GM12878 (cell line): ENCODE measurements at regions not wholly inside any gene's neighbourhood (a gene's known extent, or its start where the extent isn't known, plus 50 kb on each side); places are given as distances from the start of the nearest gene placed in this dataset.

Experiments used
- ATAC-seq: fragments of 200-7000 bp; cut with Tn5 transposase; 3 replicates; pipeline ENCODE4 v1.9.1; 2020; ENCODE audit warnings: mild to moderate bottlenecking, moderate library complexity
- BruUV-seq: library from RNA; stranded (reverse); fragments of 400-500 nt; replicated peaks from 2 replicates; lab custom pipeline; 2021; lab: Mats Ljungman, UMichigan
- CTCF ChIA-PET: fragments of 300-600 bp; sonication (Branson Sonifier 250); formaldehyde crosslinking; extraction: SDS; loops from one replicate; lab custom pipeline; 2021; ENCODE audit warnings: inconsistent platforms; lab: Yijun Ruan, JAX
- POLR2A ChIA-PET: fragments of 350-600 bp; formaldehyde crosslinking; extraction: SDS; loops from one replicate; lab custom pipeline; 2021; ENCODE audit warnings: inconsistent platforms; lab: Charles Lee
- RAD21 ChIA-PET: fragments of 300-600 bp; sonication (Branson Sonifier 250); formaldehyde crosslinking; loops from one replicate; lab custom pipeline; 2023; ENCODE audit warnings: antibody characterized with exemption; ENCODE audit not compliant: unreplicated experiment; lab: Charles Lee
- SMC1A ChIA-PET: fragments of 300-600 bp; sonication (Branson Sonifier 250); formaldehyde crosslinking; loops from one replicate; lab custom pipeline; 2023; ENCODE audit not compliant: unreplicated experiment, uncharacterized antibody; lab: Charles Lee
- DNase-seq: peaks from one replicate; pipeline ENCODE4 v3.0.0-alpha.2; 2011; ENCODE audit warnings: low read depth, low spot score
- FAIRE-seq: peaks from 3 replicates; lab custom pipeline; 2011; peaks lifted over from hg19 to GRCh38; lab: Jason Lieb, UNC
- H2AFZ ChIP-seq: 2 replicates; pipeline ENCODE4 v1.6.0; 2011; ENCODE audit warnings: low read depth, low read length, control low read depth; ENCODE audit not compliant: control insufficient read depth
- H3K27ac ChIP-seq: 2 replicates; pipeline ENCODE4 v1.5.1; 2011; ENCODE audit warnings: control low read depth; ENCODE audit not compliant: control insufficient read depth, insufficient read depth
- H3K27me3 ChIP-seq, 2 experiments: replicated peaks in 1 of 2; 2 replicates each; pipeline versions ENCODE4 v1.6.0 to v1.6.1; 2011; ENCODE audit warnings: low read length in 1 of 2; ENCODE audit not compliant: control insufficient read depth in 2 of 2, insufficient read depth in 2 of 2
- H3K36me3 ChIP-seq, 2 experiments: 2 replicates each; pipeline ENCODE4 v1.5.1; 2011; ENCODE audit warnings: low read length in 1 of 2; ENCODE audit not compliant: control insufficient read depth in 2 of 2, insufficient read depth in 2 of 2
- H3K4me1 ChIP-seq: 2 replicates; pipeline ENCODE4 v1.6.1; 2011; ENCODE audit warnings: mild to moderate bottlenecking, low read length, moderate library complexity, mixed read lengths; ENCODE audit not compliant: control insufficient read depth, insufficient read depth
- H3K4me2 ChIP-seq: 2 replicates; pipeline ENCODE4 v1.6.0; 2011; ENCODE audit warnings: control low read depth; ENCODE audit not compliant: control insufficient read depth, insufficient read depth
- H3K4me3 ChIP-seq: fragments of 200-600 bp; sonication (generic); 2 replicates; pipeline ENCODE4 v1.5.1; 2016
- H3K79me2 ChIP-seq: 2 replicates; pipeline ENCODE4 v1.6.0; 2011; ENCODE audit warnings: low read length; ENCODE audit not compliant: control insufficient read depth, insufficient read depth
- H3K9ac ChIP-seq: 2 replicates; pipeline ENCODE4 v1.8.0; 2011; ENCODE audit warnings: low read length, control low read depth, mixed read lengths; ENCODE audit not compliant: control insufficient read depth, insufficient read depth
- H3K9me3 ChIP-seq: replicated peaks from 3 replicates; pipeline ENCODE4 v1.5.1; 2011; ENCODE audit warnings: mild to moderate bottlenecking, low read length; ENCODE audit not compliant: control insufficient read depth, insufficient read depth
- H4K20me1 ChIP-seq: 2 replicates; pipeline ENCODE4 v1.6.0; 2011; ENCODE audit not compliant: control insufficient read depth, insufficient read depth
- BACH1 ChIP-seq: fragments of 450-650 bp; IDR thresholded peaks from 2 replicates; pipeline ENCODE4 v1.6.1; 2017; ENCODE audit warnings: mild to moderate bottlenecking, borderline replicate concordance
- BRCA1 ChIP-seq: IDR thresholded peaks from 2 replicates; pipeline ENCODE4 v1.6.1; 2011; ENCODE audit warnings: low read depth, low read length, improper control_type of control experiment
- CBFB ChIP-seq: IDR thresholded peaks from 2 replicates; pipeline ENCODE4 v1.6.1; 2016; ENCODE audit warnings: antibody characterized with exemption, low read depth
- EGR1 ChIP-seq, 2 experiments: IDR thresholded peaks; 1 replicate in 1 of 2; 2 replicates in 1 of 2; pipeline ENCODE4 v1.6.1; 2011 to 2012; ENCODE audit warnings: low read depth in 2 of 2, low read length in 2 of 2, borderline replicate concordance in 1 of 2, mild to moderate bottlenecking in 1 of 2, moderate library complexity in 1 of 2
- JUND ChIP-seq: IDR thresholded peaks from 2 replicates; pipeline ENCODE4 v1.6.1; 2012; ENCODE audit warnings: low read depth, mild to moderate bottlenecking, low read length, improper control_type of control experiment, moderate library complexity
- MTA2 ChIP-seq: fragments of 450-650 bp; IDR thresholded peaks from 2 replicates; pipeline ENCODE4 v1.6.1; 2016; ENCODE audit warnings: low read depth, mild to moderate bottlenecking, moderate library complexity
- NBN ChIP-seq: fragments of 450-650 bp; IDR thresholded peaks from 2 replicates; pipeline ENCODE4 v1.6.1; 2016
- NFXL1 ChIP-seq: fragments of 450-650 bp; IDR thresholded peaks from 2 replicates; pipeline ENCODE4 v1.6.1; 2017; ENCODE audit warnings: antibody characterized with exemption, mild to moderate bottlenecking, borderline replicate concordance
- NR2F1 ChIP-seq: fragments of 450-650 bp; conservative IDR thresholded peaks from 2 replicates; pipeline ENCODE4 v1.6.1; 2017; ENCODE audit warnings: mild to moderate bottlenecking
- PAX5 ChIP-seq: IDR thresholded peaks from 2 replicates; pipeline ENCODE4 v1.6.1; 2011; ENCODE audit warnings: low read depth, low read length, borderline replicate concordance
- PAX8 ChIP-seq: fragments of 450-650 bp; IDR thresholded peaks from 2 replicates; pipeline ENCODE4 v1.6.1; 2017; ENCODE audit warnings: mild to moderate bottlenecking, moderate library complexity
- POU2F2 ChIP-seq: IDR thresholded peaks from 3 replicates; pipeline ENCODE4 v1.6.1; 2011; ENCODE audit warnings: low read depth, mild to moderate bottlenecking, low read length, borderline replicate concordance
- SPI1 ChIP-seq: IDR thresholded peaks from 2 replicates; pipeline ENCODE4 v1.6.1; 2011; ENCODE audit warnings: low read depth, mild to moderate bottlenecking, low read length, moderate library complexity, borderline replicate concordance; ENCODE audit not compliant: insufficient read depth
- TCF12 ChIP-seq: IDR thresholded peaks from 2 replicates; pipeline ENCODE4 v1.6.1; 2011; ENCODE audit warnings: low read depth, mild to moderate bottlenecking, low read length
- ZNF207 ChIP-seq: fragments of 450-650 bp; IDR thresholded peaks from 2 replicates; pipeline ENCODE4 v1.6.1; 2014; ENCODE audit warnings: antibody characterized with exemption, mild to moderate bottlenecking, borderline replicate concordance
- ZNF622 ChIP-seq: fragments of 450-650 bp; IDR thresholded peaks from 2 replicates; pipeline ENCODE4 v1.6.1; 2017; ENCODE audit warnings: mild to moderate bottlenecking, inconsistent platforms
- WGBS: methylation state at CpG from one replicate; pipeline ENCODE4 v1.1.6; 2016; ENCODE audit warnings: low lambda C conversion rate; ENCODE audit not compliant: insufficient replicate concordance, insufficient coverage; ENCODE audit errors: missing lambda C conversion rate; 5-methylcytosine and 5-hydroxymethylcytosine counted together
- in situ Hi-C: fragments of 300-500 bp; cut with MboI; formaldehyde crosslinking; loops from 9 replicates; pipeline ENCODE4 v1.14.3; 2018; ENCODE audit warnings: mixed read lengths
- intact Hi-C: fragments of 100-400 bp; cut with micrococcal nuclease; formaldehyde crosslinking; loops from one replicate; pipeline ENCODE4 v1.14.2; 2022; ENCODE audit not compliant: unreplicated experiment
- TF ChIP-seq, protein P1 (sequence below): IDR thresholded peaks from 2 replicates; pipeline ENCODE4 v1.6.1; 2011; ENCODE audit warnings: borderline replicate concordance, low read depth, mild to moderate bottlenecking, moderate library complexity, mixed read lengths, low read length; ENCODE audit not compliant: insufficient read depth; ENCODE audit errors: extremely low read length
- TF ChIP-seq, protein P2 (sequence below): fragments of 450-650 bp; IDR thresholded peaks from 2 replicates; pipeline ENCODE4 v1.6.1; 2017; ENCODE audit warnings: mild to moderate bottlenecking, moderate library complexity
- TF ChIP-seq, protein P3 (sequence below): fragments of 450-650 bp; IDR thresholded peaks from 2 replicates; pipeline ENCODE4 v1.6.1; 2018; ENCODE audit warnings: mild to moderate bottlenecking, low read depth, moderate library complexity; ENCODE audit not compliant: partially characterized antibody

DNA sequence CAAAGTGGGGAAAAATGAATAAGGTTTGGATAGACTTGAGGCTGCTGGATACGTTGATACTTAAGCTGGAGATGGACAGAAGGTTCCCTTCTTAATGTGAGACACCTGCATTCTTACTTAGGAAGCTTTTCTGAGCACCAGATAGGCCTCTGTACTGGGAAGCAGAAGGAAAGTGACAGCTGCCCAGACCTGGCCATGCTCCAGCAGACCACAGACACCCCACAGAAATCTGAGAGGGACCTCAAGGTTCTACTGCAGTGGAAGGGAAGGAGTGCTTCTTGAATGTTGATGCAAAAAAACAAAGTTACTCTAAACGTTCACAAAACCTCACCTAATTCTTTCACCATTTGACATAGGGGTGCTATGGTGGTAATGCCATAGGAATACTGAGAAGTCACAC, 642.1 kb upstream of the ID2 start:
- no peak for ATAC-seq
- no peak for TF ChIP-seq ZNF622
- no peak for TF ChIP-seq NR2F1
- TF ChIP-seq PAX5: no peak
- TF ChIP-seq SPI1: no peak
- no peak for TF ChIP-seq TCF12
- TF ChIP-seq NFXL1: no peak
- TF ChIP-seq, protein P1, sequence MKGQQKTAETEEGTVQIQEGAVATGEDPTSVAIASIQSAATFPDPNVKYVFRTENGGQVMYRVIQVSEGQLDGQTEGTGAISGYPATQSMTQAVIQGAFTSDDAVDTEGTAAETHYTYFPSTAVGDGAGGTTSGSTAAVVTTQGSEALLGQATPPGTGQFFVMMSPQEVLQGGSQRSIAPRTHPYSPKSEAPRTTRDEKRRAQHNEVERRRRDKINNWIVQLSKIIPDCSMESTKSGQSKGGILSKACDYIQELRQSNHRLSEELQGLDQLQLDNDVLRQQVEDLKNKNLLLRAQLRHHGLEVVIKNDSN: no peak
- TF ChIP-seq, protein P2, sequence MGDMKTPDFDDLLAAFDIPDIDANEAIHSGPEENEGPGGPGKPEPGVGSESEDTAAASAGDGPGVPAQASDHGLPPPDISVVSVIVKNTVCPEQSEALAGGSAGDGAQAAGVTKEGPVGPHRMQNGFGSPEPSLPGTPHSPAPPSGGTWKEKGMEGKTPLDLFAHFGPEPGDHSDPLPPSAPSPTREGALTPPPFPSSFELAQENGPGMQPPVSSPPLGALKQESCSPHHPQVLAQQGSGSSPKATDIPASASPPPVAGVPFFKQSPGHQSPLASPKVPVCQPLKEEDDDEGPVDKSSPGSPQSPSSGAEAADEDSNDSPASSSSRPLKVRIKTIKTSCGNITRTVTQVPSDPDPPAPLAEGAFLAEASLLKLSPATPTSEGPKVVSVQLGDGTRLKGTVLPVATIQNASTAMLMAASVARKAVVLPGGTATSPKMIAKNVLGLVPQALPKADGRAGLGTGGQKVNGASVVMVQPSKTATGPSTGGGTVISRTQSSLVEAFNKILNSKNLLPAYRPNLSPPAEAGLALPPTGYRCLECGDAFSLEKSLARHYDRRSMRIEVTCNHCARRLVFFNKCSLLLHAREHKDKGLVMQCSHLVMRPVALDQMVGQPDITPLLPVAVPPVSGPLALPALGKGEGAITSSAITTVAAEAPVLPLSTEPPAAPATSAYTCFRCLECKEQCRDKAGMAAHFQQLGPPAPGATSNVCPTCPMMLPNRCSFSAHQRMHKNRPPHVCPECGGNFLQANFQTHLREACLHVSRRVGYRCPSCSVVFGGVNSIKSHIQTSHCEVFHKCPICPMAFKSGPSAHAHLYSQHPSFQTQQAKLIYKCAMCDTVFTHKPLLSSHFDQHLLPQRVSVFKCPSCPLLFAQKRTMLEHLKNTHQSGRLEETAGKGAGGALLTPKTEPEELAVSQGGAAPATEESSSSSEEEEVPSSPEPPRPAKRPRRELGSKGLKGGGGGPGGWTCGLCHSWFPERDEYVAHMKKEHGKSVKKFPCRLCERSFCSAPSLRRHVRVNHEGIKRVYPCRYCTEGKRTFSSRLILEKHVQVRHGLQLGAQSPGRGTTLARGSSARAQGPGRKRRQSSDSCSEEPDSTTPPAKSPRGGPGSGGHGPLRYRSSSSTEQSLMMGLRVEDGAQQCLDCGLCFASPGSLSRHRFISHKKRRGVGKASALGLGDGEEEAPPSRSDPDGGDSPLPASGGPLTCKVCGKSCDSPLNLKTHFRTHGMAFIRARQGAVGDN: no peak
- no peak for TF ChIP-seq JUND
- no peak for TF ChIP-seq ZNF207
- TF ChIP-seq EGR1 (IDR thresholded peaks at IDR 0.05; ENCODE audit: borderline replicate concordance in 1 of 2, low read depth in 2 of 2, low read length in 2 of 2): no peak
- no peak for TF ChIP-seq POU2F2
- TF ChIP-seq PAX8: no peak
- TF ChIP-seq BRCA1: no peak
- no peak for TF ChIP-seq BACH1
- no peak for TF ChIP-seq NBN
- TF ChIP-seq CBFB: no peak
- TF ChIP-seq, protein P3, sequence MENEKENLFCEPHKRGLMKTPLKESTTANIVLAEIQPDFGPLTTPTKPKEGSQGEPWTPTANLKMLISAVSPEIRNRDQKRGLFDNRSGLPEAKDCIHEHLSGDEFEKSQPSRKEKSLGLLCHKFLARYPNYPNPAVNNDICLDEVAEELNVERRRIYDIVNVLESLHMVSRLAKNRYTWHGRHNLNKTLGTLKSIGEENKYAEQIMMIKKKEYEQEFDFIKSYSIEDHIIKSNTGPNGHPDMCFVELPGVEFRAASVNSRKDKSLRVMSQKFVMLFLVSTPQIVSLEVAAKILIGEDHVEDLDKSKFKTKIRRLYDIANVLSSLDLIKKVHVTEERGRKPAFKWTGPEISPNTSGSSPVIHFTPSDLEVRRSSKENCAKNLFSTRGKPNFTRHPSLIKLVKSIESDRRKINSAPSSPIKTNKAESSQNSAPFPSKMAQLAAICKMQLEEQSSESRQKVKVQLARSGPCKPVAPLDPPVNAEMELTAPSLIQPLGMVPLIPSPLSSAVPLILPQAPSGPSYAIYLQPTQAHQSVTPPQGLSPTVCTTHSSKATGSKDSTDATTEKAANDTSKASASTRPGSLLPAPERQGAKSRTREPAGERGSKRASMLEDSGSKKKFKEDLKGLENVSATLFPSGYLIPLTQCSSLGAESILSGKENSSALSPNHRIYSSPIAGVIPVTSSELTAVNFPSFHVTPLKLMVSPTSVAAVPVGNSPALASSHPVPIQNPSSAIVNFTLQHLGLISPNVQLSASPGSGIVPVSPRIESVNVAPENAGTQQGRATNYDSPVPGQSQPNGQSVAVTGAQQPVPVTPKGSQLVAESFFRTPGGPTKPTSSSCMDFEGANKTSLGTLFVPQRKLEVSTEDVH: no peak
- TF ChIP-seq MTA2: no peak

More for the DNA sequence above, 642.1 kb upstream of the ID2 start:
- Histone ChIP-seq H3K27me3 (no peaks in the 10 kb centered on the region), H3K4me3 (no peak overlapping the region), H4K20me1 (no peaks in the 10 kb centered on the region), H3K4me2 (no peak overlapping the region), H3K36me3 (no peaks in the 10 kb centered on the region), H3K9ac (no peak overlapping the region), H3K79me2 (no peaks in the 10 kb centered on the region), H3K9me3 (peaks cover 6% of the 10 kb centered on the region; the same call in 2 of the 3 replicates), H3K27ac (no peak overlapping the region), H3K4me1 (peaks cover 6% of the 10 kb centered on the region; the same call in 1 of the 2 replicates), H2AFZ (no peak overlapping the region)
- no peak for FAIRE-seq
- WGBS: 0% methylated on average over 2 of the region's 2 CpGs
- ChIA-PET POLR2A (interaction anchor here (0.5 kb wide), 1 partner anchor 264 kb away, joined by 3 read pairs; no protein-coding TSS in a partner anchor), SMC1A (interaction anchor here (2.0 kb wide), 1 partner anchor 9 kb away, joined by 12 read pairs; no protein-coding TSS in a partner anchor), CTCF (interaction anchor here (1.2 to 1.6 kb wide), 3 partner anchors 9 to 611 kb away, joined by 3 to 4 read pairs (median 4); no protein-coding TSS in a partner anchor), RAD21 (no interaction called here)
- no TSS peak for BruUV-seq
- no peak for DNase-seq
- intact Hi-C loops (no loop called here), in situ Hi-C loops (no loop called here)
